GM18870 (cell line): ENCODE measurements at regions not wholly inside any gene's neighbourhood (a gene's known extent, or its start where the extent isn't known, plus 50 kb on each side); places are given as distances from the start of the nearest gene placed in this dataset.
"Not testable (repeated sequence)": the region's sequence is repeated elsewhere in the genome, so short reads cannot be mapped to it uniquely, and the experiment has no call there.

ENCODE experiments used
- ATAC-seq: cut with Tn5 transposase; IDR thresholded peaks from one replicate; pipeline ENCODE4 v1.9.1; 2021; ENCODE audit warnings: moderate library complexity; ENCODE audit not compliant: unreplicated experiment

DNA sequence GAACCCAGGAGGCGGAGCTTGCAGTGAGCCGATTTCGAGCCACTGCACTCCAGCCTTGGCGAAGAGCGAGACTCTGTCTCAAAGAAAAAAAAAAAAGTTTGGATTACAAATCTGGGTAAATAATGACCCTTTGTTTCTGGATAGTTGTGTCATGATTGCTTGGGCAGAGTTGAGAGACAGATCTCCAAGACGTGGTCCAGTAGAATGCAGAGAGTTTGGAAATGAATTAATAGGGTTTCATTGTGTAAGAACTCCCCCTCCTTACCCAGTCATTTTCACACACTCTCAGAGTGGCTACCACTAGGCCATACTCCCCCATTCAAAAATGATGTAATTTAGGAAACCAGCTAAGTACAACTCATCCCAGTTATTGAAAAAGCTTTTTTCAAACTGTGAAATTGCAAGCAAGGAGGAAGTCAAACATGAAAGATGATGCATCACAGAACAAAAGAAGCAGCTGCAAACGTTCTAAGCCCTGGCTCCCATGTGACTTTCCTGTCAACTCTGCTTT, 1331.9 kb downstream of the AACS start:
- ATAC-seq = no peak

DNA sequence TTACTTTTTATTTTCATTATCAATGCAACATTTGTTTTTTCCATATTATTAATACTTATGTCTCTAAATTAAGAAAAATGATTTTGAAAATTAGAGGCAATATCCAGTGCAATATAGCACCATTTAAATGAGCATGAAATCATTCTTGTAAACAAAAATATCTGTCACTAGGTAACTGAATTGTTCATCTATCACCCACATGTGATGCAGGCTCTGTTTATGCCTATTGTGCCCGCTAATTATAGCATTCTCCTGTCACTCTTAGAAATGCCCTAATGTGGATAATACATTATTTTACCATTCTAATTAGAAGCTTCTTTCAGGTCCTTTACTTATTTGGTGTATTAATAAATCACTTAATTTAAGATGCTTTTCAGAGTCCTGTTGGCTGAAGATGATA, 1332.4 kb downstream of the AACS start:
- no peak for ATAC-seq

DNA sequence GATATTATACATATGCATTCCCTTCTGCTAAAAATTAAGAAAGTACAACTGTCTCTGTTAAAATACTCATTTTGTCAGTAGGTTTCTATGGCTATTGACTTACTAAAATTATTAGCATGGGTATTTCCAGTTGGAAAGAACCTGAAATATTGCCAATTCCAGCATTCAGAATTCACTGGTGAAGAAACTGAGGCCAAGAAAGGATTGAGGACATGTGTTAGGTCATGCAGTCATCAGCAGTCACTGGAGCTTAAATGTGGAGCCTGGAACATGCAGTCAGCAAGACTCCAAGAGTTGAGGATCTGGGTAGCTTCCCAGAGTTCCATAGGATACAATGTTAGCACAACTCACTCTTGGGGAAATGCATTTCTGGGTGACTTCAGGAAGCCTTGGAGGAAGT, 1335.6 kb downstream of the AACS start:
- ATAC-seq = no peak

DNA sequence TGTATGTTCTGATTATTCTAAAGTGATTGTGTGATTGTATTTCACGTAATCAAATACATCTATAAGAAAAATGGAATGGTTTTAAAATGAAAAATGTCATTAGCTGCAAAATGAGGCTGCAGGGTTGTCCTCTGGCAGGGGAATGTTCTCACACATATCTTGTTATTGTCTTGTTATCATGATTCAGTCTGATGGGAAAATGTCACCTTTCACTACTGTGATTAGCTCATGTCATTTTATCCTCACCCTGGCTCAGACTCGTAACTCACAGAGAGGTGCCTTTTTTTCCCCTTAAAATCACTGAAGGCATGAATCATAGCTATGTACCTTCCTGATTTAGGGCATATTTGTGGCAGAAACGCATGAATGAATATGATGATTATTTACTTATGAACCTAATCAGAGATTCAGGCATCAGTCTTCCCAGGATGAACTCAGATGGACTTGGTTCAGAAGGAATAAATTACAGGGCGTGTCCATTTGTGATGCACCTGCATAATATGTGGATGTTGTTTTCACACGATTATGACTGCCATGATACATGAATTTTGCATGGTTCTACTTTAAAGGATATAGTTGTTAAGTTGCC, 1339.2 kb downstream of the AACS start:
- no peak for ATAC-seq

DNA sequence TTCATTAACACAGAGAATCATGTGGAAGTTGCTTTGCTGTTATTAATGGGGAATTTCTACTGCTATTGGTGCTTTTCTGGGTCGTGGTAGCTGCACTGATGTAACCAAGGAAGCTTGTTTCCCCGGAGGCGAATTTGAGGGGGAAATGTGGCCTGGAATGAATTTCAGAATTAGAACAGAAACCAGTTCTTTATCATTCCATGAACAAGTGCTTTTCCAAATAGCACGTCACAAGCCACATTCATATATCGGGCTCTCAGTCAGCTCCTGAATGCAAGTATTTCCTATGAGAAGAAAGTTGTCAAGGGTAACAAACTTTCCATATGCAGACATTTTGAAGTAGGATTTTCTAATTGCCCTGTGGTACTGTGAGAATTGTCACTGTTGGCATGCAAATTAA, 1353.2 kb downstream of the AACS start:
- ATAC-seq = no peak

DNA sequence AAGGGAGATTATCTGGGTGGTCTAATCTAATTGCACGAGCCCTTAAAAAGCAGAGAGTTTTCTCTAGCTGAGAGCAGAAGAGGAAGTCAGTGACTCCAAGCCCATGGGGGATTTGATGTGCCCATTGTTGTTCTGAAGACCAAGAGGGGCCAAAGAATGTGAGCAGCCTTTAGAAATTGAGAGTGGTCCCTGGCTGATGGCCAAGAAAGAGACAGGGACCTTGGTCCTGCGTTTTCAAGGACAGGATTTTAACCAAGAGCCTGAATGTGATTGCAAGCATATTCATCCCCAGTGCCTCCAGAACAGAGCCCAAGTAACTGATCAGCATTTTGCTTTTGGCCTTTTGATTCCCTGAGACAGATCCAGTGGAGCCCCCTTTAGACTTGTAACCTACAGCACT, 1353.9 kb downstream of the AACS start:
- ATAC-seq = no peak

DNA sequence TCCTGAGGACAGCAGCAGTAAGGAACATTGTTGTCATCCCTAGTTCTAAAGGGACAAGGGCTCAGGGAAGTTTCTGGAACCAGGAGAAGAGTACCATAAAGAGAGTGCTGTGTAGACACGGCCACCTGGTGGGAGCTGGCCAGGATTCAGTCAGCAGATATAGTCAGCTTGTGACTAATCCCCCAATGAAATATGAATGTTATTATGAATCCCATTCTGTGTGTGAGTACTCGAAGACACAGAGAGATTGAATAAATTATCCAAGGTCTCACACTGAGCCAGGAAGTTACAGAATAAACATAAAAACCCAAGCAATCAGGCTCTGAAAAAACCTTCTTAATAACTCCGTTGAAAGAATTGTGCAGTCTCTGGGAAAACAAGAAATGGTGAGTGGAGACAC, 1359.5 kb downstream of the AACS start:
- no peak for ATAC-seq

DNA sequence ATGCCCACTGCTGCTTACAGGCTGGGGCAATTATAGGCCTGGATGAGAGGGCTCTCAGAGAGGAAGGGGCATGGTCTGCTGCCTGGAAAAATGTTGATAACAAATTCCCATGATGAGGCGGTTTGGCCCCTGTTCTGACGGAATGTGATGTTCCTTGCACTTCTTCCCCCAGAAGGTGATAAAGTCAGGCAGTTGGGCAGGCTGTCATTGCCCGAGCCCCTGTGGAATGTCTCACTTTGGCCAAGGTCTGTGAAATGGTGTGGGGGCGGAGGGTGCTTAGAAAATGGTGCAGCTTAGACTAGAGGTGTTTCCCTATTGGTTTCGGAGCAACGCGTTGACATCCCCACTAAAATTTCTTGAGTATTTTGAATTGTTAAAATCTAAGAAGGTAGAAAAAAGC, 1360.0 kb downstream of the AACS start:
- ATAC-seq = no peak

DNA sequence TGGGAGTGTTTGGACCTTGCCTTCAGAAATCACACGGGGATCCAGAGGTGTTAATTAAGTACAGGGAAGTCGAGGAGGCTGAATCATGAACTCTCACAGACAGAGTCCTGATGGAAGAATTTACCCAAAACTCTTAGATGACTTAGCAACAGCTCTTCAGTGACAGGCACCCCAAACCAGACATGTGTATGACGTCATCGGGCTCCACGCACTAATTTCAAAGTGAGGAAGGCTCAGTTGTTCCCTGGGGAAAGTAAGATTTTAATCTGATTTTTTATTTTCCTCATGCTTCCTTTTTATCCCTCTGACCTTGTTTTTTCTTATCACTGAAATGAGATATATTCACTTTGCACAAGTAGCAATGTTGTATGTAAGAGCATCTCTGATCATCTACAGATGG, 1363.5 kb downstream of the AACS start:
- no peak for ATAC-seq

DNA sequence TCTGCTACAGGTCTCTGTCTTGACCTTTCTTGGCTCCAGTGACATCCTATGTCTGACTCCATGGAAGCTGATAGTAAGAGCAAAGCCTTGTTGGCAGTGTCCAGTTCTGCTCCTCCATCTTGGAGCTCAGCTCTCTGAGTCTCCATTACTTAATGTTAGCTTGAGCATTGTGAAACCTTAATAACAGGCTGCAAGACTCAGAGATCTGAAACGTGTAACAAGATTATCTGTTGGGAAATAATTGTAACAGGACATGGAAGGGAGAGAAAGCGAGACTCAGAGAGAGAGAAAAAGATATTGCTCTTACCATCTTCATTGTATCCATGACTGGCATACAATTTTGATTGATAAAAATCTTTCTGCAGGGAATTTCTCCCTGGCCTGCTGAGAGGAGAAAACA, 1365.7 kb downstream of the AACS start:
- ATAC-seq = no peak

DNA sequence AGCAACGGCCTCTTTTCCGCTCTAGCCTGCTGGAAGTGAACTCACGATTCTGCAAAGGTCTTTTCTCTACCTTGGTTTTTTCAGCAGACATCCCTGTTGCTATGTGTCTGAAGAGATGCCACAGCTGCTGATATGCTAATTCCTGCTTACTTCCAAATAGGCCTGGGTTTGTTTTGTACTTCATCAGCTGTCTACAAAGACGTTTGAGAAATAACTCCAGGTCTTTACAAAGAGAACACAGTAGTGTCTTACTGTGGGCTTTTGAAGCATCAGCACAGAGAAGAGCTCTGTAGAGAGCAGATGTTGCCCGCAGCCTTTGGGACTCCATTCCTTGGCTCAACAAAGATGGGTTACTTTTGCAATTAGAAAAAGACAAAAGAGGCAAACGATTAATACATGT, 1366.5 kb downstream of the AACS start:
- ATAC-seq = no peak

DNA sequence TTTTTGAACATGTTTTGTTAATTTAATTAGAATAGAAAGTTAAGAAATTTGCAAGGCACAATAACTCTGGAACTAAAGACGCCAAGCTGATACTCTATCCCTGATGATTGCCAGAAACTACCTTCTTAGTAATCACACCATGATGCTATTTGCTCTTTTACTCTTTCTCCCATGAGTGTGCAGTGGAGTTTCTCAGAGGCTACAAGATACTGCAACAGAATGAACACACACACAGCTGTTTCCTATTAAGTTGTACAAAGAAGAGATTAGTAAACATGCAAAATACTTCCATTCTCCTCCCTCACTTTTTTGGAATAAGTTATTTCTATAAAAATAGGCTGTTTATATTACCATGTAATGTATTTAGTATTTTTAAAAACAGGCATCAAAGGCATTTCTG, 1367.5 kb downstream of the AACS start:
- ATAC-seq = no peak

DNA sequence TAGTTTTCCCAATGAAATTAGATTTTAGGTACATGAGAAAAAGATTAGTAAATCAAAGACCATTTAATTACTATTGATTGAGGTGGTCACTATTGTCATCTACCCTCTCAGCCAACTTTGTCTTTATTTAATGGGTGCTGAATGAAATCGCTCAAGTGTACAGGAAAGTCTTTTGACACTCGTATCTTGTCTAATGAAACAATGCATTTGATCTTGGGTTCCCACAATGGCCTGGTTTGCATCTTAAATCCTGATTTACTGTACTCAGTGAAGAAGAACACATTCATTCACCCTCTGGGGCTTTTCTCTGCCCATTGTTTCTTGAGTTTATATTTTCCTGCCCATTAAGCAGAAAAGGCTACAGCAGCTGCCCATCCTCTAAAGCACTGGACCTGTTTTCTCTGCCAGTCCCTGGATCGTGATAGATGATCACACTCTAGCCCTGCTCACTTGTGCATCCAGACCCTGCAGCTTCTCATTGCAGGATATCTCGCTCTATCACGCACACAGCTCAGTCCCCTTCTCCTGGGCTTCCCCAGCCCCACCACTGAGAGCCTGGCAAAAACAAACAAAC, 1369.3 kb downstream of the AACS start:
- ATAC-seq = no peak

DNA sequence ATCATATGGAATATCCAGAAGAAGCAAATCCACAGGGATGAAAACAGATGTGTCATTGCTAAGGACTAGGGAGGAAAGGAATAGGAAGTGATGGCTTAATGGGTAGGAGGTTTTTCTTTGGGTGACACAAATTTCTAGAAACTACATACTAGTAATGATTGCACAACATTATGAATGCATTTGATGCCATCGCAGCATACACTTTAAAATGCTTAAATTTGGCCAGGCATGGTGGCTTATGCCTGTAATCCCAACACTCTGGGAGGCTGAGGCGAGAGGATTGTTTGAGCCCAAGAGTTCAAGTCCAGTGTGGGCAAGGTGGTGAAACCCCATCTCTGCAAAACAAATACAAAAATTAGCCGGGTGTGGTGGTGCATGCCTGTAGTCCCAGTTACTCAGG, 1370.8 kb downstream of the AACS start:
- ATAC-seq = no peak

DNA sequence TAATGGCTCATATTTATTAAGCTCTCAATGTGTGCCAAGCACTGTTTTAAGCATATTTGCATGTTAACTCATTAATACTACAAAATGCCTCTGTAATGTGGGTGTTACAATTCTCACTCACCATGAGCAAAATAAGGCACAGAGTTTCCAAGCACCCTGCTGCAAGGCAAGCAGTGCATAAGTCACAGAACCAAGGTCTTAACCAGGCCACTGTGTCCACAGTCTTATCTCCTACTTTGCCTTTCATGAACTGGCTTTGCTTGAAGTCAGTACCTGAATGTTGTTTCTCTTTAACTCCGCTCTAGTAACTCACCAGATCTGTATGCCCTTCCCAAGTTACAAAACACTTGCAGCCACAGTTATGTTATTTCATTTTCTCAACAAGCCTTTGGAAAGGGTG, 1372.7 kb downstream of the AACS start:
- no peak for ATAC-seq

DNA sequence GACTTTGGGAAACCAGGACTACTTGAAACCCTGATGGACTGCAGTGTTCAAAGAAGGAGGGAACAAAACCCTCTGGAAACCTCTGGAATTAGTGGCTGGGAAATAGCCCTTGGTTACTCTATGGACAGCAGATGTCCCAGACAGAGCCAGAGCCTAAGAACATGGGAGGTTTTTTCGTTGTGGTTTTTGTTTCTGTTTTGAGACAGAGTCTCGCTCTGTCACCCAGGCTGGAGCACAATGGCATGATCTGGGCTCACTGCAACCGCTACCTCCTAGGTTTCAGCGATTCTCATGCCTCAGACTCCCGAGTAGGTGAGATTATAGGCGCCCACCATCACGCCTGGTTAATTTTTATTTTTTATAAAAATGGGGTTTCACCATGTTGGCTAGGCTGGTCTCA, 1378.7 kb downstream of the AACS start:
- no peak for ATAC-seq

DNA sequence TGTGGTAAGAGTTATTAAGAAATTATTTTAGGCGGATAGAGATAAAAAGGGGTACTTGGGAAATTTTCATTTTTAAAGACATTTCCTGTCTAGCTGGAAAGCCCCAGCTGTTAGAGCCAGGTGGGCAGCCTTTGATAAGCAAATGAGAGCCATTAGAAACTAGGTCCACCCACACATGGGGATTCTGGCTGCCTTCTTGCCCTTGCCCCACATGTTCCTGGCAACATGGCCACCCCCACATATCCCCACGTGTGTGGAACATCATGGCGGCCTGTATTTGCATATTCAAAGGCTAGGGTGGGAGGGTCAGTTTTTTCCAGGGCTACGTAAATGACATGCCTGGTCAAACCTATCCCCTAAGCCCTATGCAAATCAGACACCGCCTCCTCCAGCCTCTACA, 1382.1 kb downstream of the AACS start:
- ATAC-seq = no peak

DNA sequence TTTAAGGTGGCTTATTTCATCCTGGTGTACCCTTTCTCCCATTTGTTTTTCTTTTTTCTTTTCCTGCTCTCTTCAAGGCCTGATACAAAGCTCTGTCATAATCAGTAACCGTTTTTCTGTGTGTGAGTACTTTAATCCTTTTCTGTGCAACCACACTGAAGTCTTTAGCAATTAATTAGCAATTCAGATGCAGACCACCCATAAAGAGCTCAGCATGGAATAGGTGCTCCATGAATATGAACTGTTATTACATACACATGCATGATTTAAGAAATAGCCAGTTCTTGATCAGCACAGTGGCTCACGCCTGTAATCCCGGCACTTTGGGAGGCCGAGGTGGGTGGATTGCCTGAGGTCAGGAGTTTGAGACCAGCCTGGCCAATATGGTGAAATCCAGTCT, 1386.6 kb downstream of the AACS start:
- ATAC-seq = no peak

DNA sequence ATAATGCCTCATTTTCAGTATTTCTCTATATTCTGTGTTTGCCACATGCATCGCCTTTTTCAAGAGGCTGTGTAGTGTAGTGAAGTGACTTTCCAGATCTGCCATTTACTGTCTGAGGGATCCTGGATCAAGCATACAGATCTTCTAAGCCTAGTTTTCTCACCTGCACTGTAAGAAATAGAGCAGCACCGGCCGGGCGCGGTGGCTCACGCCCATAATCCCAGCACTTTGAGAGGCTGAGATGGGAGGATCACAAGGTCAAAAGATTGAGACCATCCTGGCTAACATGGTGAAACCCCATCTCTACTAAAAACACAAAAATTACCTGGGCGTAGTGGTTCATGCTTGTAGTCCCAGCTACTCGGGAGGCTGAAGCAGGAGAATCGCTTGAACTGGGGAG, 1387.5 kb downstream of the AACS start:
- not testable (repeated sequence) for ATAC-seq

DNA sequence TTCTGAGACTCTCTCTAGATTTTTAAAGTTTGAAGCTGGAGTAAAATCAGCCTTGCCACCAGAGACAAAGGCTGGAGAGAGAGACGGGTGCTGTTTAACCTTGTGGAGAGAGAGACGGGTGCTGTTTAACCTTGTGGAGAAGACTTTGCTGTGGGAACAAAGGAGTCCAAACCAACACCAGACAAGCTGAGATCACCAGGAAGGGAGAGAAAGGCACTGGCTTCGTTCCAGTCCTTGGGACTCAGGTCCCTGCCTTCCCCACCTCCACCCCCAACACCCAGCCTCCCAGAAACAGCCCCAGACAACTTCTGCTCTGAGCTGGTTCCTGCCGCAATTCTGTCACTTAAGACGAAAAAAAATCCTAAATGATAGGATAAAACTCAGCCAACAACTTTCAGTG, 1389.3 kb downstream of the AACS start:
- ATAC-seq = no peak

DNA sequence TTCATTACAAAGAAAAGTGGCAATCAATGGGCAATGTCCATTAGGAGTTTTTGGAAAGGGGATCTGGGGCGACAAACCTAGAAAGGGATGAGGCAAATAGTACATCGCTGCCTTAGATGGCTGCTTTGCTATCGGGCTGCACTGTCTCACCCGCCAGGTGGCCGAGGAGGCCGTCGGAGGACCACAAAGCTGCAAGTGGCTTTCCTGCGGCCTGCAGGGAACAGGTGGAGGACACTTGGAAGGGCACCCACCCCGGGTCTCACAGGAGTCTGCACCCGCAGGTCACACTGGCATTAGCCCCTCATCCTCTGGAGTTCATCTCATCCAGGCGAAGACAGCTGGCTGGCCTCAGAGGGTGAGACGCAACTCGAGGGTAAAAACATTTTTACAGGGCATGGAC, 1392.5 kb downstream of the AACS start:
- ATAC-seq = no peak

DNA sequence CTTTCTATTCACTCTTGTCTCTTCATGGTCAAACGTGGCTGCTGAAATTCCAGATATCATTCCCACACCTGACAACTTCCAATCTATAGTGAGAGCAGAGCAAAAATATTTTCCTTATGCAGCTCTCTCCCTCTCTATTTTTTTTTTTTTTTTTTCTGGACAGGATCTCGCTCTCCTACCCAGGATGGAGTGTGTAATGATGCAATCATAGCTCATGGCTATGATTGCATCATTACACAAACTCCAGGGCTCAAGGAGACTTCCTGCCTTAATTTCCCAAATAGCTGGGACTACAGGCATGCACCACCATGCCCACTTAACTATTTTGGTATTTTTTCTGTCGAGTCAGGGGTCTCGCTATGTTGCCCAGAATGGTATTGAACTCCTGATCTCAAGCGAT, 1398.9 kb downstream of the AACS start:
- no peak for ATAC-seq

DNA sequence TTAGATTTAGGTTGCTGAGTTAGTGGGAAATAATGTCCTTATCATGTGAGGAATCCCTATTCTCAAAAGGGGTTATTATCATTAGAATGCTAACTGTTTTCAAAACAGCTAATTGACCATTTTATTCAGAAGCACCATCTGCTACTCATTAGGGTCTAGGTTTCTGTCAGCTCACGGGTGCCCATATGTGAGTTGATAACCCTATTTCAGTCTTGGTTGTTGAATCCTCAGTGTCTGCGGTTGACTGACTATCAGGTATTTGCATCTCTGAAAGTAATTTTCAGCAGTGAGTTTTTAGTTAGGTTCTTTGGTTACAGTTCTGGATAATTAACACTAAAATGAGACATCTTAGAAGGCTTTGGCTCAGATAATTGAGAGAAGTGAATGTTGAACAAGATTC, 1404.0 kb downstream of the AACS start:
- ATAC-seq = no peak
